HG03565 (cell line): ENCODE measurements at regions not wholly inside any gene's neighbourhood (a gene's known extent, or its start where the extent isn't known, plus 50 kb on each side); places are given as distances from the start of the nearest gene placed in this dataset.
A peak's percentile ranks its signal among the peaks of the same experiment; 100 is the strongest.

ENCODE experiments used
- ATAC-seq: cut with Tn5 transposase; IDR thresholded peaks from one replicate; pipeline ENCODE4 v1.9.1; 2021; ENCODE audit warnings: mild to moderate bottlenecking, moderate library complexity; ENCODE audit not compliant: unreplicated experiment

DNA sequence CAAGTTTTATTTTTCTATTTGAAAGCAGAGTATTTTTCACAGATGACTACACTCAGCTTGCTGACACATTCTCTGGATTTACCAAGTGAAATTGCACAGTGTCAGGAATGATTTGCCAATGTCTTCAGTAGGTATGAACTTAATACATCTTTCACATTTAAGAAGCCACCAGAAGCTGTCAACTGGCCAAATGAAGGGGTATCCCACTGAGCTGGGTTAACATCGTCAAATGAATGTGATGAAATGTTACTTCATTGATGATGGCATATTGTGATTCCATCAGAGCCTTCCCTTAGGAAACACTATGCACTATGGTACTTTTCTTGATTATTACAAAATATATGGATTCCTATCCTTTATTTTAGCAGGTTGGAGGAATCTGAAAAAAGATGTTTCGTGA lies 592.3 kb downstream of the FGF9 start:
- no peak for ATAC-seq

DNA sequence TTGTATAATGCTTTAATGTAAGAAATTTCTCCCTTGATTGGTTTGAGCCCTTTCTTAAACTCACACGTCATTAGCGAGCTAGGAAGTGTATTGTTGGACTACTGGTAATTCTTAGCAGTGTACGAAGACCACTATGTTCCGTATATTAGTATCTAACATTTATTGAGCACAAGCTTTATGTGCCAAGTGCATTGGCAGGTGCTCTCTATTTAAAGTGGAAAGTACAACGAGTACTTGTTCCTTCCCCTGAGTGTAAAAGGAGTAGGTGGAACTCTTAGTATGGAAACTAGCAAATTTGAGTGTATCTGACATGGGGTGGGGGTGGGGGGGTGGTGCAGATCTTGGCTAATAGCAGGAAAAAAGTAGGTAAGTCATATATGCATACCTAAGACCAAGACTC lies 594.7 kb downstream of the FGF9 start:
- no peak for ATAC-seq

DNA sequence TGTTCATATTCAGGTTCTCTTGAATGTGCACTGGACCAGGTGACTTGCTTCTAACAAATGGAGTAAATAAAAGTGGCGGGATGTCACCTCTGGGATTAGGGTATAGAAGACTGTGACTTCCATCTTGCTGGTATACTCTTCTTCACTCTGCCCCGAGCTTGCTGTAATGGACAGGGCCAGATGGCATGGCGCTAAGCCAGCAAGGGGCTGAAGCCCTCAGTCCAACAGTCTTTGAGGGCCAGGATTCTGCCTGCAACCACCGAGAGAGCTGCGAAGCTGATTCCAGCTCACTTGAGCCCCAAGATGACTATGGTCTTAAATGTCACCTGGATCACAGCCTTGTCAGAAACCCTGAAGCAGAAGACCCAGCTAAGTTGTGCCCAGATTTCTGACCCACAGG lies 600.0 kb downstream of the FGF9 start:
- no peak for ATAC-seq

DNA sequence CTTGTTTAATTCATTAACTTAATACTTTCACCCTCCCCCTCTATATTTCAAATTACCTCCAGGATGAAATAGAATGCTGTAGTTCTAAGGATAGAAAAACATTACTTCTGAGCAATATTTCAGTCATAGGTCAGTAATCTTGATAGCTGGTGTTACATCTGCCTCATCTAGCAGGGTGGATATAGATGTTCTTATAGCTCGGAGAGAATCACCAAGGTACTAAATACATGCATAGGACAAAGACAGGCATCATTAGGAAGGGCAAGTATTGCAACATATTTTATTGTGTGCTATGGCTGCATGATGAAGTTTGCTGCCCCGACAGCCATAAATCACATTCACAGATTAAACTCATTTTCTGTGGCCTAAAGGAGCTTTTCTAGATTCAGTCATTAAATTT lies 601.0 kb downstream of the FGF9 start:
- ATAC-seq = no peak

DNA sequence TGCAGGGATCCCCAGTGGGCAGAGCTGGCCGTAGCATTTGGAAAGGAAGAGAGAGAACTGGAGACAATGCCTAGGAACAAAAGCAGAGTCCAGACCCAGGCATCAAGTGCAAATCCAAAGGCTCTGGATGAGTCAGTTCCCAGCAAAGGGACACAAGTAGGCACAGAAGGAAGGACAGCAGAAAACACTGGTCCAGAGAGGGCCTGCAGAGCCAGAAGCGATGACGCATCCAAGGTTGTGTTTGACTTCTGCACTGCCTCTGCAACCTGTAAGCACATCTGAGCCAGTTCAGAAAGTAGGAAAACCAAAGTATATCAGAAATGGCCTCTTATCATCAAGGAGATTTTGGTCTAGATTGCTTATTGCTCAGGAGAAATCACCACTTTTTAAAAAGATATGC lies 604.5 kb downstream of the FGF9 start:
- ATAC-seq = no peak

DNA sequence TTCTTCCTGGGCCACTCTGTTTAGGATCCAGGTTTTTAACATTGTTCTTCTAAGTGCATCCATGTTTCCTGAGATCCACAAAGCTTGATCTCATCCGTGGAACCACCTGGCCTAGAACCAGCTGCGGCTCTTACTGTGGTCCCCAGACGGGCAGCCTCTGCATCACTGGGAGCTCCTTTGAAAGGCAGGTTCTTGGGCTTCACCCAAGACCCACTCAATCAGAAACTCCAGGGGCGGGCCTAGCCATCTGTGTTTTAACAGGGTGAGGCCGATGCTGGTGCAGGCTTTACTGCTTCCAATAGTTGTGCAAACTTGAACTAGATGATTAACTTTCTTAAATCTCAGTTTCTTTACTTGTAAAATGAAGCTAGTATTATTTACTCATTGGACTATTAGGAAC lies 605.7 kb downstream of the FGF9 start:
- no peak for ATAC-seq

DNA sequence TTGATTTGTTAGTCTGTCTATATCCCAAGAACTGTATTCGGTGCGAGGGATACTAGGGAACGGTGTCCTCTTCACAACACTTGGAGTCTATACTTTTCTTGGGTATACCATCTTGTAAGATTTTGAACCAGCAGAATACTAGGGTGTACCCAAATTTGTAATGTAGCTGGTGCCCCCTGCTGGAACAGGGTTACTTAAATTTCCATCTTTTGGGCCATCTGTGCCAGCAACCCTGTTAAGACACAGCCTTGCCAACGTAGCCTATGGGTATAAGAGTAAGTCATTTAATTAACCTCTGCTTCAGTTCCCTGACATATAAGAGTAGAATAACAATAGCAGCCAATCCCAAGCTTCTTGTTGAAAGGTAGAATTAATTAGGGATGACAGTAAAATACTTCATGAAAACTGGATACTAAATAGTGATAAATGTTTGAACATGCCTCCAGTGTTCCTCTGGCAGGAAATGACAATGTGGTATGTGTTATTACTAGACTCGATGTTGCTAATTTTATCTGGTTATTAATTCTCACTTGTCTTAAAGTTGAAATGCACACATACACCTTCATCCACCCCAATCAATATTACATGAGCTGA lies 607.6 kb downstream of the FGF9 start:
- peak; percentile 48 for ATAC-seq

DNA sequence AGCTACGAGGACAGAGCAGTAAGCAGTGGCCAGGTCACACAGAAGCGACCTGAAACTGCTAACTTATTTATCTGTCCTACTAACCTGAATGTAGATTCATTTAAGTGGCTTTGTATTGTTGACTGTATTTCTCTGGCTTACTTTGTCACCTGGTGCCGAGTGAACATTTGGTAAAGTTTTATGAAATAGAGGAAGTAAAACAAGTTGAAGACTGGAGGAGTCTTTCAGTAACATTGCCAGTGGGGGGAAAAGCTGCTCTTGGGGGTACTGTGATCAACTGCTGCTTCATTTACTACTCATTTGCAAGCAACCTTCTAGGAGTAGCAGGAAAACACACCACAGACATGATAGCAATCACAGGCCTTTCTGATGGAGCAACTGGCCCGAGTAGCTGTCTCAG lies 615.0 kb downstream of the FGF9 start:
- ATAC-seq = no peak

DNA sequence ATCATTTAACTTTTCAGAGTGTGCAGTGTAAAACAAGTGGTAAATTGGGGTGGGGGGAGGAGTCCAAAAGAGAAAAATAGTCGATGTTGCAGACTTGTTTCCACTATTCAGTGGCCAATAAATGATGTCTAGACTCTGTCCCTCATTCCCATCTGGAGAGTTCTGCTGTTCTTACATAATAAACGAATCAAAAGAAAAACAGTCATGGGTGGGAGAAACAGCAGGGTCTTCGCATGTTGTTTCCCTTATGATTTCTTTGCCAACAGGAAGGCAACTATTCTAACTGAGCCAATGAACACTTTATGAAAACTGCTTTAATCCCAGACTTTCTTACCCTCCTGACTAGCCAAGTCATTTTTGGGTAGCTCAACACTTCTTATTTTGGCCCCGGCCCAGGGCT lies 615.5 kb downstream of the FGF9 start:
- no peak for ATAC-seq

DNA sequence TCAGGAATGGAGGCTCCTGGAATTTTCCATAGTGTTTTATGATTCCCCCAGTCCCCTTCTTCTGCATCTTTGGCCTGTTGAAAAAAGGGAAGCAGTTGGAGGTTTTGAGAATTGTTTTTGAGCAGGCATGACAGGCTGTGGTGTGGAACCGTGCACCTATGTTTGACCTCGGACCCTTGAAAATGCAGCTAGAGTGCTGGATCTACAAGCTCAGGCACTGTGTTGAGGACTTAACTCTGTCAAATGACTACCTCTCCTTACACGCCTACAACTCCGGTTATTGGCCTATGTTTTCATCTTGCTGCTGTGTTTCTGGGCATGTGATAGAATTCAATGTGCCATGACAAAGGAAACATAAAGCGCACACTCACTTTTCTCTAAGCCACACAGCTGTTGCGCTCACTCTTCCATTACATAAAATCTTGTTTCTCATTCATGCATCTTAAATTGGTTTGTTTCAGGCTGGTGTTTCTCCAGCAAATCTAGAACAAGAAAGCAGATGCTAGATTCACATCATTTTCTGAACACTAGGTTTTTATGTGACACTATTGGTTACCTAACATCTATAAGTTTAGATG lies 616.6 kb downstream of the FGF9 start:
- ATAC-seq = no peak

DNA sequence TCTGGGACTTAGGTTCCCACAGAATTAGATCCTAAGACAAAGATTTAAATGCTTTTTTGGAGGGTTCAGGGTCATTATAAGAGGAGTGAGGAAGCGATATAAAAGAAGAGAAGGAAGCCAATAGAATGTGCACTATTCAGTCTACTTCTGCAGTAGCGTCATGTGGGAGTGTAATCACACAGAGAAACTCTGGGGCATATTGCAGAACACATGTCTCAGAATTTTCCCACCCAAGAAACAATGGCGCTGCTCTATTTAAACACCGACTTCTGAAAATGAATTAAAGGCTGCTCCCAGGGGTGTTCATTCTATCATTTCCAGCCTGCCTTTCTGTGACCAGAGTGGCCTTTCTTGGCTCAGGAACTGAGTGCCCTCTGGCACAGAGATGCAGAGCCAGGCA lies 617.6 kb downstream of the FGF9 start:
- no peak for ATAC-seq

DNA sequence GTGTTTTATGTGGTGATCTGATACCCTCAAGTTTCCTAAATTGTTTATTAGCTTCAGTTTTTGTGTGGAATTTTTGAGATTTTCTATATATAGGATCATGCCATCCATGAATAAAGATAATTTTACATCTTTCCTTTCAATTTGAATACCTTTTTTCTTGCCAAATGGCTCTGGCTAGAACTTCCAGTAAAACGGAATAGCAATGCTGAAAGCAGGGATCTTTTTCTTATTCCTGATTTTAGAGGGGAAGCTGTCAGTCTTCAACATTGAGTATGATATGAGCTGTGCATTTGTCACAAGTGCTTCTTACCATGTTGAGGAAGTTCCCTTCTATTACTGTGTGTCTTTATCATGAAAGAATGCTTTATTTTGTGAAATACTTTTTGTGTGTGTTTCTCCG lies 618.8 kb downstream of the FGF9 start:
- no peak for ATAC-seq

DNA sequence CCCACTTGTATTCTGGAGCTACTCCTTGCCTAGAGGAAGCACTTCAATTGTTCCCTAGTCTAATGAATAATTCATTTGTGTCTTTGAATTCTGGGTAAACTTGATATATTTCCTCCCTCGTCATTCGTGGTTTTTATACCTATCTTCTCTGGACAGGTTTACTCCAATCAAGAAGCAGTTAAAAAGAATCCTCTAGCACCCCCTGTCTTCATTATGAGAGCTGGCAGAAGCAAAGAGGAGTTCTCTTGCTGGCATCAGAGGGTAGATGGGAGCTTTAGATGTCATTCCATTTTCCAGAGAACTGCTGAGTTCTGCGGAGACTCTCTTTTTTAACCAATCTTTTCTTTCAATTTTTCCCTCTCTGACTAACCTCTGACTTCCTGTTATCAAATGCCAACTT lies 627.7 kb downstream of the FGF9 start:
- ATAC-seq = no peak

DNA sequence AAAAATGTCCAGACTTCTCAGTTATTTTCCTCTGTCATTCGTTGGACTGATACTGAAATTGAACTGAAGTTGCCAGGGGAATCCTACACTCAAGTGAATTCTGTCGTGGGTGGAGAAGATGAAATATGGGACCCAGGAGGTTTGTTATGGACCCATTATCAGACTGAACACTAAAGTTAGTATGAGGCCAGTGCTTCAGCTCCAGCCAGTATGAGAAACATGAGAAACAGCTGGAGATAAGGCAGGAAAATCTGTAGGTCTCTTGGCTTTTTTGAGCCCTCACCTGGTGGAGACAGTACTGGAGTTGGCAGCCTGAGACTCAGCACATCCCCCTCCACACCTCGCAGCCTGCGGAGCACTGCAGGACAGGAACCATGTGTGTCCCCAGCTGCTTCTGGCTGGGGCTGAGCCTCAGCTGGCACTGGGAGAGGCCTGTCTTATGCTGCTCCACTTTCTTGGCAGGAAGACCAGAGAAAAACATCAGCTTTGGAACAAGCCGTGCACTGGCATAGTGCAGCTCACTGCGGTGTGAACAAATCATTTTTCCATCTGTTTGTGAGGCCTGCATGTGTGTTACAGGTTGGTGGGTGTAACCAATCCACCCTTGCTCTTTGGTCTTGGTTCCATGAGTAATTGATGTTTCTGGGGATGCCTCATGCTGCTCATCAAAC lies 641.0 kb downstream of the FGF9 start:
- ATAC-seq = no peak

DNA sequence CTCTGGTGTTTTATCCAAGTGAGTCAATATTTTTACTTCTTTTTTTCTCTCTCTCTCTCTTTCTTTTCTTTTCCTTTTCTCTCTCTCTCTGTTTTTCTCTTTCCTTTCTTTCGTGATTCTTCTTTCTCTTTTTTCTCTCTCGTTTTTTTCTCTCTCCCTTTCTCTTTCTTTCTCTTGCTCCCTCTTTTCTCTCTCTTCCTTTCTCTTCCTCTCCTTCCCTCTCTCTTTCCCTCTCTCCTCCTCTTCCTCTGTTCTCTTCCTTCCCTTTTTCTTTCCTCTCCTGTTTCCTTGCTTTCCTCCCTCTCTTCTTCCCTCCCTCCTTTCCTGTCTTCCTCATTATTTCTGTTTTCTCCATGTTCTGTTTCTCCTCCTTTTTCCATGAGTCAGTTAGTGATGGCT lies 641.5 kb downstream of the FGF9 start:
- no peak for ATAC-seq

DNA sequence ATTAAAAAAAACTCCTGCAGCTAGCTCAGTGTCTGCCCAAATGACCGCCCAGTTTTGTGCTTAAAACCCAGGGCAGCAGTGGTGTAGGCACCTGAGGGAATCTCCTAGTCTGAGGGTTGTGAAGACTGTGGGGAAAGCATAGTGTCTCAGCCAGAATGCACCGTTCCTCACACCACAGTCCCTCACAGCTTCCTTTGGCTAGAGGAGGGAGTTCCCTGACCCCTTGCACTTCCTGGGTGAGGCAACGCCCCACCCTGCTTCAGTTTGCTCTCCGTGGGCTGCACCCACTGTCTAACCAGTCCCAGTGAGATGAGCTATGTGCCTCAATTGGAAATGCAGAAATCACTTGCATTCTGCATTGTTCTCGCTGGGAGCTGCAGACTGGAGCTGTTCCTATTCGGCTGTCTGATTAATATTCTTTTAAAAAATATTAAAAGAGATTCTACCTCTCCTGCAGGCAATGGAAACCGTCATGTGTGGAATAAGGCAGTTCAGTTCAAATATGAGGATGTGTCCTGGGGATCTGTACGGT lies 645.7 kb downstream of the FGF9 start:
- ATAC-seq = no peak

DNA sequence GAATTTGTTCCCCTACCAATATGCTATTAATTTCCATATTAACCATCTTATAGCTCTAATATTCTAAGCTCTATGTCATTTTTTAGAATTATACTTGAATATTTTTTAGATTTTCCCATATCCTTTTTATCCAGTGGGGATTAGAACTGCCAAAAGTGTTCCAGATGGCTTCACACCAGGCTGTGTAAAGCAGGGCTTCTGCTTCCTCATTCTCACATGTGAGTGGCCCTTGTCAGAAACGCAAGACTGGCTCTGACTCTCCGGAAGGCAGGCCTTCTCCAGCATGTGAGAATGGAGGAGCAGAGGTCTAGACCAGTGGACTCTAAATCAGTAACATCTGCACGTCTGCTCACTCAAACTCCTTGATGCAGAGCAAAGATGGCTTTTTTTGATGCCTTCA lies 650.1 kb downstream of the FGF9 start:
- no peak for ATAC-seq

DNA sequence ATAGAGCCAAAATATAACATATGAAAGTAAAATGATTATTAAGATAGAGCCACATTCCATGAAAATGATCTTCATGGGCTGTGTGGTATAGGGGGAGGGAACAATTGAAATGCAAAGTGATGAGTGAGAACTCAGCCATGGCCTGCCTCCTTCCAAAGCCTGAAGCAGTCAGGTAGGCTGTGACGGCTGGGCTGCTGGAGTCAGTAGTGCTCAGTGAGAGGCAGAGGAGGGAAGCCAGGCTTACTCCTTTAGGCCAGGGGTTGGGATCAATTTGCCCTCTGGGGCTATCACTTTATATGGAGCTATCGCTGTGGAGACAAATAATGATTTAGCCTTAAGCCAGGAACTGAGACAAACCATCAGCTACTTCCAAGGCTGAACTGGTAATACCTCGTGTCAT lies 654.9 kb downstream of the FGF9 start:
- ATAC-seq = no peak

DNA sequence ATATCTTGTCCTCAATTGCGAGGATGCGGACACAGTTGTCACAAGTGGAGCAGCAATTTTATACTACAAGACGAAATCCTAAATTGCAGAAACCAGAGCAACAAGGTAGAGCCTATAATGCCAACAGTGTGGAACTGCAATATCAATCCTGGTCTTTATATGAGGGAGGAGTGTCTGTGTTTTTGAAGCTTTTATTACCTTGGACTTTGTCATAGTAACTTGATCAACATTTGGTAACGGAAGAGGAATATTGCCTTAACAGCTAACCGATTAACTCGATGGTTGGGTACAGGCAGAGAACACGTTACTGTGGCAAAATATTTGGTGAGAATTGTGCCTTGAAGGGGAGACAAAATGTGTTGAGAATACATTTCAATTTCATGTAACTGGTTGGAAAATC lies 661.5 kb downstream of the FGF9 start:
- ATAC-seq = no peak

DNA sequence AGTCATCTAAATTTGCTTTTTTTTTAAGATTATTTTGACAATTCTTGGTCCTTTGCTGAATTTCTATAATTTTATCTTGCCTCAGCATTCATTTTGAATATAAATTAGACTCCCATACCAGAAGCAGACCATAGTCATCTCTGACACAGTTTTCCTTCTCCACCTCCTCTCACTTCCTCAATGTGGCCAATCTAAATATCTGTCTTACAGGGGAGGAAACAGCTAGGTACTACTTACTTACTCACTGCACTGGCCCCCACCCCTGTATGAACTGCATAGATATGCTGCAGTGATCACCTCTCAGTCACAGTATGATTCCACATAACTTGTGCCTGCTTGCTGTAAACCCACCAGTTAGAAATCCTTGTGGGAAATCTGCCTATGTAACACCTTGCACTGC lies 665.6 kb downstream of the FGF9 start:
- ATAC-seq = no peak

DNA sequence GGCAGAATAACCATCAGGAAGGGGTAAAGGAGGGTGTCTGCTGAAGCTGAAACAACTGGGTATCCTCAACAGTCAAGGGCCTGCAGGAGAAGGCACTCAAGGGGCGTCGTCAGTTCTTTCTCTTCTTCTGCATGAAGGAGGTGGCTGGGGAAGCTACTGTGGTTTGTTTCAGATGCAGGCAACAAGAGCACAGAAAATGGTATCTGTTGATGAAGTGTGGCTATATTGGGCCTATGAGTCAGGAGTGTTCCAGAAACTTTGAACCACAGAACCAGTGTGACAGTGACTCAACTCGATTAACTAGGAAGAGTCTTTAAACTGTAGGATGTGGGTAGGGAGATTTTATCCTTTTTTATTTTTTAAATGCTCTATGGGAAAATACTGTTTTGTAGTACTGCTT lies 686.3 kb downstream of the FGF9 start:
- ATAC-seq = no peak

DNA sequence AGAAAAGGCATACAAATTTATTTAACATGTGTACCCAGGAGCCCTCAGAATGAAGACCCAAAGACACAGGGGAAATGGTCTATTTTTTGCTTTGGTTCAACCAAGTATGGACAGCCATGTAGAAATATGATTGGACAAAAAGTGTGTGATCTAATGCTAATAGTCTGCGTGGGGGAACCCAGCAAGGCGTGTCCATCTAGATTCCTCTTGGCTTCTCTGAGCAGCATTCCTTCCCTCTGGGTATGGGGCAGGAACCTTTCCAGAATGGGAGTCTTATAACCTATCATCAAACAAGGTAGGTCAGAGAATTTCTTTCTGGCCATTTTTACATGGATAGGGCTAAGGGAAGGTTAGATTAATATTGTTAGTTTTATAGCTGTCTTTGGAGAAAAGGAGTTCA lies 698.2 kb downstream of the FGF9 start:
- ATAC-seq = no peak

DNA sequence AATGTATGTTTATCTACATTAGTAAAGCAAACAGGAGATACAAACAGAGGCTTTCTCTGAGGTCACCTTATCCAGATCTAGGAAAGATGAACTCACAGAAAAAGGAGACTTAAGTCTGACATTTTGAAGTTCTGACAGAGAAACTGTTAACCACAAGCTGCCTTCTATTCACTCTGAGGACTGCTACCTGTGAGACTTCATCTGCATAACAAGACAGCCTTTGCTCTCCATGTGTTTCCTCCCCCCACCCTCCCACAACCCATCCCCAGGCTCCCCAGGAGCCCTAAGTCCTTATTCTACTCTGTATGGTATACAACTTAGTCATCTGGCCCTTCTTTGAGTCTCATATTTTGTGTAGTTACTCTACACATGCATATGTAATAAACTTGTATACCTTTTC lies 699.0 kb downstream of the FGF9 start:
- no peak for ATAC-seq
